ENCODE measurements at regions not wholly inside any gene's neighbourhood (a gene's known extent, or its start where the extent isn't known, plus 50 kb on each side); places are given as distances from the start of the nearest gene placed in this dataset.

GRCh38 chr10:5310914-5311313, 53.9 kb upstream of the UCN3 start:
- no peak for TF ChIP-seq POLR2AphosphoS5 (IDR thresholded peaks at IDR 0.05; ENCODE audit: low read depth, low read length)
- no peak for TF ChIP-seq CTCF (IDR thresholded peaks at IDR 0.05)
- TF ChIP-seq, protein P1, sequence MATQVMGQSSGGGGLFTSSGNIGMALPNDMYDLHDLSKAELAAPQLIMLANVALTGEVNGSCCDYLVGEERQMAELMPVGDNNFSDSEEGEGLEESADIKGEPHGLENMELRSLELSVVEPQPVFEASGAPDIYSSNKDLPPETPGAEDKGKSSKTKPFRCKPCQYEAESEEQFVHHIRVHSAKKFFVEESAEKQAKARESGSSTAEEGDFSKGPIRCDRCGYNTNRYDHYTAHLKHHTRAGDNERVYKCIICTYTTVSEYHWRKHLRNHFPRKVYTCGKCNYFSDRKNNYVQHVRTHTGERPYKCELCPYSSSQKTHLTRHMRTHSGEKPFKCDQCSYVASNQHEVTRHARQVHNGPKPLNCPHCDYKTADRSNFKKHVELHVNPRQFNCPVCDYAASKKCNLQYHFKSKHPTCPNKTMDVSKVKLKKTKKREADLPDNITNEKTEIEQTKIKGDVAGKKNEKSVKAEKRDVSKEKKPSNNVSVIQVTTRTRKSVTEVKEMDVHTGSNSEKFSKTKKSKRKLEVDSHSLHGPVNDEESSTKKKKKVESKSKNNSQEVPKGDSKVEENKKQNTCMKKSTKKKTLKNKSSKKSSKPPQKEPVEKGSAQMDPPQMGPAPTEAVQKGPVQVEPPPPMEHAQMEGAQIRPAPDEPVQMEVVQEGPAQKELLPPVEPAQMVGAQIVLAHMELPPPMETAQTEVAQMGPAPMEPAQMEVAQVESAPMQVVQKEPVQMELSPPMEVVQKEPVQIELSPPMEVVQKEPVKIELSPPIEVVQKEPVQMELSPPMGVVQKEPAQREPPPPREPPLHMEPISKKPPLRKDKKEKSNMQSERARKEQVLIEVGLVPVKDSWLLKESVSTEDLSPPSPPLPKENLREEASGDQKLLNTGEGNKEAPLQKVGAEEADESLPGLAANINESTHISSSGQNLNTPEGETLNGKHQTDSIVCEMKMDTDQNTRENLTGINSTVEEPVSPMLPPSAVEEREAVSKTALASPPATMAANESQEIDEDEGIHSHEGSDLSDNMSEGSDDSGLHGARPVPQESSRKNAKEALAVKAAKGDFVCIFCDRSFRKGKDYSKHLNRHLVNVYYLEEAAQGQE (IDR thresholded peaks at IDR 0.05; ENCODE audit: insufficient read depth in 1 of 2, low read depth in 2 of 2, low read length in 1 of 2) = no peak
- TF ChIP-seq SIN3A (IDR thresholded peaks at IDR 0.05; ENCODE audit: borderline replicate concordance, insufficient read depth, low read depth, low read length) = no peak
- no peak for TF ChIP-seq TCF7L2 (IDR thresholded peaks at IDR 0.05; ENCODE audit: low read depth, low read length)
